ENCODE measurements at regions not wholly inside any gene's neighbourhood (a gene's known extent, or its start where the extent isn't known, plus 50 kb on each side); places are given as distances from the start of the nearest gene placed in this dataset.

- H3K27me3 ChIP-seq, result no peaks in the 10 kb centered on the region
- no peak overlapping the region for H3K4me3 ChIP-seq
- no peaks in the 10 kb centered on the region for H3K36me3 ChIP-seq
- H3K9ac ChIP-seq, result no peak overlapping the region
- no peaks in the 10 kb centered on the region for H4K20me1 ChIP-seq
- TF ChIP-seq Cebpa-rat (IDR thresholded peaks at IDR 0.05), result no peak
- no peak overlapping the region for H3K27ac ChIP-seq
- no peak overlapping the region for H3K4me2 ChIP-seq
- H3K4me1 ChIP-seq, result no peaks in the 10 kb centered on the region
- no peaks in the 10 kb centered on the region for H3K9me3 ChIP-seq (replicated peaks in 1 of 11)
These were observed 376.4 kb upstream of the TNC start for GRCh38 chr9:115494393-115494792.

GRCh38 chr9:115495052-115495635 is 377.2 kb upstream of the TNC start:
- H3K27me3 ChIP-seq, result no peaks in the 10 kb centered on the region
- H3K4me1 ChIP-seq, result no peaks in the 10 kb centered on the region
- no peaks in the 10 kb centered on the region for H3K36me3 ChIP-seq
- no peak overlapping the region for H3K4me3 ChIP-seq
- no peaks in the 10 kb centered on the region for H3K9me3 ChIP-seq (replicated peaks in 1 of 11)
- H3K4me2 ChIP-seq, result no peak overlapping the region
- TF ChIP-seq Cebpa-rat (IDR thresholded peaks at IDR 0.05), result no peak; a peak in 1 of 22 replicates
- no peak overlapping the region for H3K27ac ChIP-seq
- no peaks in the 10 kb centered on the region for H4K20me1 ChIP-seq
- no peak overlapping the region for H3K9ac ChIP-seq

GRCh38 chr9:115495836-115496235 is 377.9 kb upstream of the TNC start:
- no peak overlapping the region for H3K27ac ChIP-seq

GRCh38 chr9:115498303-115498702 is 380.3 kb upstream of the TNC start:
- H3K36me3 ChIP-seq, result no peaks in the 10 kb centered on the region
- no peaks in the 10 kb centered on the region for H3K27me3 ChIP-seq
- no peak overlapping the region for H3K4me2 ChIP-seq
- H3K9ac ChIP-seq, result no peak overlapping the region
- no peaks in the 10 kb centered on the region for H3K9me3 ChIP-seq (replicated peaks in 1 of 11)
- H4K20me1 ChIP-seq, result no peaks in the 10 kb centered on the region
- no peak overlapping the region for H3K27ac ChIP-seq
- no peak overlapping the region for H3K4me3 ChIP-seq
- H3K4me1 ChIP-seq, result no peaks in the 10 kb centered on the region
- no peak for TF ChIP-seq Cebpa-rat (IDR thresholded peaks at IDR 0.05)

More at GRCh38 chr9:115495836-115496235, 377.9 kb upstream of the TNC start:
- Histone ChIP-seq H3K36me3 (no peaks in the 10 kb centered on the region), H3K9me3 (replicated peaks in 1 of 11) (no peaks in the 10 kb centered on the region), H3K4me3 (no peak overlapping the region), H3K27me3 (no peaks in the 10 kb centered on the region), H3K9ac (no peak overlapping the region), H4K20me1 (no peaks in the 10 kb centered on the region), H3K4me1 (no peaks in the 10 kb centered on the region), H3K4me2 (no peak overlapping the region)
- TF ChIP-seq Cebpa-rat (IDR thresholded peaks at IDR 0.05), result no peak

- no peak for TF ChIP-seq Cebpa-rat (IDR thresholded peaks at IDR 0.05)
- H3K27me3 ChIP-seq, result no peaks in the 10 kb centered on the region
These were observed 389.2 kb upstream of the TNC start for GRCh38 chr9:115507148-115507547.

GRCh38 chr9:115513148-115513547 is 395.2 kb upstream of the TNC start:
- Histone ChIP-seq H3K27me3 (no peaks in the 10 kb centered on the region), H4K20me1 (no peaks in the 10 kb centered on the region), H3K4me1 (no peaks in the 10 kb centered on the region), H3K36me3 (no peaks in the 10 kb centered on the region), H3K9ac (no peak overlapping the region), H3K9me3 (replicated peaks in 1 of 11) (no peaks in the 10 kb centered on the region), H3K4me3 (no peak overlapping the region), H3K27ac (no peak overlapping the region), H3K4me2 (no peak overlapping the region)
- TF ChIP-seq Cebpa-rat (IDR thresholded peaks at IDR 0.05), result no peak

More at GRCh38 chr9:115507148-115507547, 389.2 kb upstream of the TNC start:
- Histone ChIP-seq H4K20me1 (no peaks in the 10 kb centered on the region), H3K36me3 (no peaks in the 10 kb centered on the region), H3K4me3 (no peak overlapping the region), H3K4me1 (no peaks in the 10 kb centered on the region), H3K9me3 (replicated peaks in 1 of 11) (no peaks in the 10 kb centered on the region), H3K9ac (no peak overlapping the region), H3K4me2 (no peak overlapping the region), H3K27ac (no peak overlapping the region)

- Histone ChIP-seq H3K9me3 (replicated peaks in 1 of 11) (no peaks in the 10 kb centered on the region), H3K27me3 (no peaks in the 10 kb centered on the region), H3K9ac (no peak overlapping the region), H3K4me3 (no peak overlapping the region), H3K4me1 (no peaks in the 10 kb centered on the region), H3K4me2 (no peak overlapping the region), H3K36me3 (no peaks in the 10 kb centered on the region), H4K20me1 (no peaks in the 10 kb centered on the region), H3K27ac (no peak overlapping the region)
- TF ChIP-seq Cebpa-rat (IDR thresholded peaks at IDR 0.05), result no peak
These were observed 396.5 kb upstream of the TNC start for GRCh38 chr9:115514454-115514853.

- no peaks in the 10 kb centered on the region for H3K27me3 ChIP-seq
- H4K20me1 ChIP-seq, result no peaks in the 10 kb centered on the region
- peaks cover 0 to 14% (median 0%) of the 10 kb centered on the region in 11 experiments; a peak in 5 of 22 replicates for H3K9me3 ChIP-seq (replicated peaks in 1 of 11)
- H3K4me2 ChIP-seq, result no peak overlapping the region
- no peak overlapping the region for H3K27ac ChIP-seq
- H3K4me3 ChIP-seq, result no peak overlapping the region
- H3K36me3 ChIP-seq, result no peaks in the 10 kb centered on the region
- TF ChIP-seq Cebpa-rat (IDR thresholded peaks at IDR 0.05), result no peak
- H3K9ac ChIP-seq, result no peak overlapping the region
- H3K4me1 ChIP-seq, result no peaks in the 10 kb centered on the region
These were observed 399.5 kb upstream of the TNC start for GRCh38 chr9:115517335-115518075.

- Histone ChIP-seq H3K27ac (no peak overlapping the region), H3K9me3 (replicated peaks in 1 of 11) (peaks cover 0 to 18% (median 0%) of the 10 kb centered on the region in 11 experiments; a peak in 5 of 22 replicates), H3K27me3 (no peaks in the 10 kb centered on the region), H3K4me1 (no peaks in the 10 kb centered on the region), H3K36me3 (no peaks in the 10 kb centered on the region), H3K4me2 (no peak overlapping the region), H3K9ac (no peak overlapping the region), H3K4me3 (no peak overlapping the region), H4K20me1 (no peaks in the 10 kb centered on the region)
- TF ChIP-seq Cebpa-rat (IDR thresholded peaks at IDR 0.05), result no peak
These were observed 402.7 kb upstream of the TNC start for GRCh38 chr9:115520646-115521045.

- Histone ChIP-seq H4K20me1 (no peaks in the 10 kb centered on the region), H3K9me3 (replicated peaks in 1 of 11) (peaks cover 0 to 18% (median 0%) of the 10 kb centered on the region in 11 experiments; a peak in 5 of 22 replicates), H3K9ac (no peak overlapping the region), H3K27me3 (no peaks in the 10 kb centered on the region), H3K36me3 (no peaks in the 10 kb centered on the region), H3K4me1 (no peaks in the 10 kb centered on the region), H3K27ac (no peak overlapping the region), H3K4me3 (no peak overlapping the region), H3K4me2 (no peak overlapping the region)
- no peak for TF ChIP-seq Cebpa-rat (IDR thresholded peaks at IDR 0.05)
These were observed 405.0 kb upstream of the TNC start for GRCh38 chr9:115522912-115523311.

All from BLaER1 treated with 17β-estradiol and CSF1 and Interleukin-3, amounts not matched to agents 10 nM and 100 nM (cell line).